ENCODE measurements at regions not wholly inside any gene's neighbourhood (a gene's known extent, or its start where the extent isn't known, plus 50 kb on each side); places are given as distances from the start of the nearest gene placed in this dataset.

DNA sequence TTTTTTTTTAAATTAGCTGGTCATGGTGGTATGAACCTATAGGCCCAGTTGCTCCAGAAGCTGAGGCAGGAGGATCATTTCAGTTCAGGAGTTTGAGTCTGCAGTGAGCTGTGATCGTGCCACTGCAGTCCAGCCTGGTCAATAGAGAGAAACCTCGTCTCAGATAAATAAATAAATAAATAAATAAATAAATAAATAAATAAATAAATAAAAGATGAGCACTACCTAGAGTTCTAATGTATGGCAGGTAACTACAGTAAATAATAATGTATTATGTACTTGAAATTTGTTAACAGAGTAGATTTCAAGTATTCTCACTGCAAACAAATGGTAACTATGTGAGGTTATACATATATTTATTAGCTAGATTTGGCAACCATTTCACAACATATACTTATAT, 697.9 kb upstream of the ID2 start:
- TF ChIP-seq, protein P1, sequence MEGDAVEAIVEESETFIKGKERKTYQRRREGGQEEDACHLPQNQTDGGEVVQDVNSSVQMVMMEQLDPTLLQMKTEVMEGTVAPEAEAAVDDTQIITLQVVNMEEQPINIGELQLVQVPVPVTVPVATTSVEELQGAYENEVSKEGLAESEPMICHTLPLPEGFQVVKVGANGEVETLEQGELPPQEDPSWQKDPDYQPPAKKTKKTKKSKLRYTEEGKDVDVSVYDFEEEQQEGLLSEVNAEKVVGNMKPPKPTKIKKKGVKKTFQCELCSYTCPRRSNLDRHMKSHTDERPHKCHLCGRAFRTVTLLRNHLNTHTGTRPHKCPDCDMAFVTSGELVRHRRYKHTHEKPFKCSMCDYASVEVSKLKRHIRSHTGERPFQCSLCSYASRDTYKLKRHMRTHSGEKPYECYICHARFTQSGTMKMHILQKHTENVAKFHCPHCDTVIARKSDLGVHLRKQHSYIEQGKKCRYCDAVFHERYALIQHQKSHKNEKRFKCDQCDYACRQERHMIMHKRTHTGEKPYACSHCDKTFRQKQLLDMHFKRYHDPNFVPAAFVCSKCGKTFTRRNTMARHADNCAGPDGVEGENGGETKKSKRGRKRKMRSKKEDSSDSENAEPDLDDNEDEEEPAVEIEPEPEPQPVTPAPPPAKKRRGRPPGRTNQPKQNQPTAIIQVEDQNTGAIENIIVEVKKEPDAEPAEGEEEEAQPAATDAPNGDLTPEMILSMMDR (conservative IDR thresholded peaks at IDR 0.05; ENCODE audit: low read depth, low read length) = no peak
- no peak for TF ChIP-seq EZH2 (IDR thresholded peaks at IDR 0.05; ENCODE audit: borderline replicate concordance, low read depth, low read length, poor library complexity, severe bottlenecking)
